Prostate gland (tissue), 2 donors: ENCODE measurements at regions not wholly inside any gene's neighbourhood (a gene's known extent, or its start where the extent isn't known, plus 50 kb on each side); places are given as distances from the start of the nearest gene placed in this dataset.

Experiments used
- POLR2A ChIP-seq: fragments of 450-650 bp; IDR thresholded peaks from one replicate; pipeline ENCODE4 v1.6.1; 2016; ENCODE audit warnings: antibody characterized with exemption, mild to moderate bottlenecking
- POLR2AphosphoS5 ChIP-seq: sonication (generic); formaldehyde crosslinking; IDR thresholded peaks from one replicate; pipeline ENCODE4 v1.6.1; 2017; ENCODE audit warnings: antibody characterized with exemption
- TF ChIP-seq, protein P1 (sequence below), 4 experiments: fragments of 200-600 bp in 2 of 4; fragments of 450-650 bp in 2 of 4; sonication (generic) in 2 of 4; IDR thresholded peaks; 1 replicate in 3 of 4; 2 replicates in 1 of 4; pipeline ENCODE4 v1.5.1; 2016 to 2019; ENCODE audit warnings: antibody characterized with exemption in 4 of 4, mild to moderate bottlenecking in 2 of 4, moderate library complexity in 2 of 4

DNA sequence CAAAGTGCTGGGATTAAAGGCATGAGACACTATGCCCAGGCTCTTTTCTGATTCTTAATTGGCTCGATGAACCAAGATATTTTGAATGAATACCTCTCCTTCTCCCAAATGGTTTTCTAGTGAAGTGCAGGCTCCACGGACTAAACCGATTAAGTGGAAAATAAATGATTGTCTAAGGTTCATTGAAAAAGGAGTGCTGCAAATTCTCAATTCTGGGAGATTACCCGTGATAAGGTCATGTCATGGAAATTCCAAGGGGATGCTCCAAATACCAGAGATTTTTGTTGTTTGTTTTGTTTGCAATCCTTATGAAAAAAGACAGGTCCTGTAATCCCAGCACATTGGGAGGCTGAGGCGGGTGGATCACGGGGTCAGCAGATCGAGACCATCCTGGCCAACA, 406.9 kb upstream of the TBL1XR1 start:
- TF ChIP-seq, protein P1, sequence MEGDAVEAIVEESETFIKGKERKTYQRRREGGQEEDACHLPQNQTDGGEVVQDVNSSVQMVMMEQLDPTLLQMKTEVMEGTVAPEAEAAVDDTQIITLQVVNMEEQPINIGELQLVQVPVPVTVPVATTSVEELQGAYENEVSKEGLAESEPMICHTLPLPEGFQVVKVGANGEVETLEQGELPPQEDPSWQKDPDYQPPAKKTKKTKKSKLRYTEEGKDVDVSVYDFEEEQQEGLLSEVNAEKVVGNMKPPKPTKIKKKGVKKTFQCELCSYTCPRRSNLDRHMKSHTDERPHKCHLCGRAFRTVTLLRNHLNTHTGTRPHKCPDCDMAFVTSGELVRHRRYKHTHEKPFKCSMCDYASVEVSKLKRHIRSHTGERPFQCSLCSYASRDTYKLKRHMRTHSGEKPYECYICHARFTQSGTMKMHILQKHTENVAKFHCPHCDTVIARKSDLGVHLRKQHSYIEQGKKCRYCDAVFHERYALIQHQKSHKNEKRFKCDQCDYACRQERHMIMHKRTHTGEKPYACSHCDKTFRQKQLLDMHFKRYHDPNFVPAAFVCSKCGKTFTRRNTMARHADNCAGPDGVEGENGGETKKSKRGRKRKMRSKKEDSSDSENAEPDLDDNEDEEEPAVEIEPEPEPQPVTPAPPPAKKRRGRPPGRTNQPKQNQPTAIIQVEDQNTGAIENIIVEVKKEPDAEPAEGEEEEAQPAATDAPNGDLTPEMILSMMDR (IDR thresholded peaks at IDR 0.05): no peak
- TF ChIP-seq POLR2A (no peak), POLR2AphosphoS5 (no peak)
